ENCODE measurements at regions not wholly inside any gene's neighbourhood (a gene's known extent, or its start where the extent isn't known, plus 50 kb on each side); places are given as distances from the start of the nearest gene placed in this dataset.

- no peak for DNase-seq (ENCODE audit: low spot score)
- no peak for TF ChIP-seq CTCF (IDR thresholded peaks at IDR 0.05; ENCODE audit: extremely low read depth, missing control alignments)
These were observed 222.3 kb upstream of the MGMT start for GRCh38 chr10:129244757-129245156.

- TF ChIP-seq CTCF (IDR thresholded peaks at IDR 0.05; ENCODE audit: extremely low read depth, missing control alignments), result no peak
- DNase-seq (ENCODE audit: low spot score), result no peak
These were observed 213.7 kb upstream of the MGMT start for GRCh38 chr10:129253161-129253864.

GRCh38 chr10:129253865-129254179 is 213.2 kb upstream of the MGMT start:
- no peak for TF ChIP-seq CTCF (IDR thresholded peaks at IDR 0.05; ENCODE audit: extremely low read depth, missing control alignments)
- DNase-seq (ENCODE audit: low spot score), result no peak

GRCh38 chr10:129258283-129258923 is 208.6 kb upstream of the MGMT start:
- DNase-seq (ENCODE audit: low spot score), result no peak

GRCh38 chr10:129259128-129259815 is 207.8 kb upstream of the MGMT start:
- no peak for TF ChIP-seq CTCF (IDR thresholded peaks at IDR 0.05; ENCODE audit: extremely low read depth, missing control alignments)
- no peak for DNase-seq (ENCODE audit: low spot score)

More at GRCh38 chr10:129258283-129258923, 208.6 kb upstream of the MGMT start:
- no peak for TF ChIP-seq CTCF (IDR thresholded peaks at IDR 0.05; ENCODE audit: extremely low read depth, missing control alignments)

- no peak for DNase-seq (ENCODE audit: low spot score)
- no peak for TF ChIP-seq CTCF (IDR thresholded peaks at IDR 0.05; ENCODE audit: extremely low read depth, missing control alignments)
These were observed 194.9 kb upstream of the MGMT start for GRCh38 chr10:129272176-129272575.
